Fibroblast of villous mesenchyme (primary cell): ENCODE measurements at regions not wholly inside any gene's neighbourhood (a gene's known extent, or its start where the extent isn't known, plus 50 kb on each side); places are given as distances from the start of the nearest gene placed in this dataset.
"Not testable (repeated sequence)": the region's sequence is repeated elsewhere in the genome, so short reads cannot be mapped to it uniquely, and the experiment has no call there.

Source experiments
- DNase-seq: peaks from one replicate; pipeline ENCODE4 v3.0.0-alpha.2; 2010; ENCODE audit warnings: low read depth
- H3K4me3 ChIP-seq: 2 replicates; pipeline ENCODE4 v1.5.1; 2011; ENCODE audit warnings: low read depth, mild to moderate bottlenecking, low read length
- CTCF ChIP-seq: IDR thresholded peaks from 2 replicates; pipeline ENCODE4 v1.5.1; 2012; ENCODE audit warnings: low read depth, mild to moderate bottlenecking, low read length; ENCODE audit not compliant: insufficient read depth

- no peak for DNase-seq
- no peak overlapping the region for H3K4me3 ChIP-seq
- TF ChIP-seq CTCF = no peak
These were observed 153.7 kb downstream of the RTL9 start for GRCh38 chrX:110512341-110512740.

- no peak for TF ChIP-seq CTCF
- no peak overlapping the region for H3K4me3 ChIP-seq
- DNase-seq = no peak
These were observed 155.9 kb downstream of the RTL9 start for GRCh38 chrX:110514509-110514908.

- TF ChIP-seq CTCF = no peak
- DNase-seq = no peak
- no peak overlapping the region for H3K4me3 ChIP-seq
These were observed 160.9 kb downstream of the RTL9 start for GRCh38 chrX:110519501-110519900.

- no peak overlapping the region for H3K4me3 ChIP-seq
- TF ChIP-seq CTCF = no peak
- no peak for DNase-seq
These were observed 161.3 kb downstream of the RTL9 start for GRCh38 chrX:110519906-110520452.

- DNase-seq = not testable (repeated sequence)
These were observed 162.0 kb downstream of the RTL9 start for GRCh38 chrX:110520652-110521051.

GRCh38 chrX:110531873-110532580, 173.4 kb downstream of the RTL9 start:
- no peak for DNase-seq
- TF ChIP-seq CTCF = no peak
- no peak overlapping the region for H3K4me3 ChIP-seq

More at GRCh38 chrX:110520652-110521051, 162.0 kb downstream of the RTL9 start:
- H3K4me3 ChIP-seq = not testable (repeated sequence)

GRCh38 chrX:110532581-110532931, 173.9 kb downstream of the RTL9 start:
- DNase-seq = no peak
- TF ChIP-seq CTCF = no peak
- no peak overlapping the region for H3K4me3 ChIP-seq
